Umbilical cord (tissue), 1 donor: ENCODE measurements at regions not wholly inside any gene's neighbourhood (a gene's known extent, or its start where the extent isn't known, plus 50 kb on each side); places are given as distances from the start of the nearest gene placed in this dataset.
"Not testable (repeated sequence)": the region's sequence is repeated elsewhere in the genome, so short reads cannot be mapped to it uniquely, and the experiment has no call there.

Source experiments
- DNase-seq: peaks from one replicate; pipeline ENCODE4 v3.0.0-alpha.2; 2015; ENCODE audit warnings: low spot score

DNA sequence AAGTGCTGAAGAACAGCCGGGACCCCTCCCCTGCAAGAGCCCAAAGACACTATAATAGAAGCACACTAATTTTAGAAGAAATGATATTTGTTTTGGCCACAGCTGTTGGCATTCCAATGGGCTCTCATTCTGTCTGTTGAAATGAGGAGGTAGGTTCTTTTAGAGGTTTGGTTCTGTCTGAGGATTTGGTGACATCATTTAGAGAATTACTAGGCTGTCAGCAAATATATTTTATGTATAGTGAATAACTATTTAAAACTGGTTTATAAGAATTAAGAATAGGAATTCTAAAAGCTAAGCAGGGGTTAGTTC, 200.7 kb upstream of the SLC38A2 start:
- DNase-seq, result peak; percentile 51

DNA sequence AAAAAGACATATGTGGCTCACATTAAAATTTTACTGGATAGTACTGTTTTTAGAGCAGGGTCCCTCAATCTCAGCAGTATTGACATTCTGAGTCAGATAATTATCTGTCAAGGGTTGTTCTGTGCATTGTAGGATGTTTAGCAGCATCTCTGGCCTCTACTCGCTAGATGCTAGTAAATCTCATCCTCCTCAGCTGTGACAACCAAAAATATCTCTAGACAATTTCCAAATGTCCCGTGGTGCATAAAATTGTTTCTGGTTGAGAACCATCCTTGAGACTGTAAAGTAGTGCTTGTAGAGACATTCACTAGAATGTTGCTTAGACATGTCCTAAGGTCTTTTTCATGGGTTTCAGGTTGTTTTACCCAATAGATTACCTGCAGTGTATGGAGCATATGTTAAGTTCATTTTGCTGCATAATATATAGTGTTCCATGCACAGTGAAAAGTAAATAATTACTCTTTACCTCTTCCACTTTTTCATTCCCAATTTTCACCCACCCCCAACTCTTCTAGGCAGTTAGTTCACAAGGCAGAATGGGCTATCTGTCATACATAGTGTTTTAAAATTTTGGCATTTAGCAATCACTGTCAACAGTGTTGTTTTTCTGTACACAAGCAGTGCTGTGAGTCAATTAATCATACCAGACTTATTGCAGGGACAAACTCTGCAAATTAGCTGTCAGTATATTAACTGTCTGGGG, 200.2 kb upstream of the SLC38A2 start:
- no peak for DNase-seq

DNA sequence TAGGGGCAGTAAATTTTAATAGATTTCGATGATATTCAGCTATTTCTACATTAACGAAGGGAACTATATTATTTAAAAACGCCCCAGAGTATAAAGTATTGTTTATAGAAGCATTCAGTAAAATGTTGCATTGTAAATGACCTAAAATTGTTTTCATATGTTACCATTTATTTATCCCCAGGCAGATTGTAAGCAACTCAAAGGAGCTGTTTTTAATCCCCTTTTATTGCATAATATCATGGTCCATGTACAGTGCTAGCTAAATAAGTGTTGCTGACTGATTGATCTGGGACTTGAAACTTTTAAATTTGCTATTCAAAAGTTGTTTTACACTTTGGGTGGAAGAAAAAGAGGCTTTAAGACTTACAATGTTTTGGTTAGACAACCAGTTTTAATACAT, 199.0 kb upstream of the SLC38A2 start:
- no peak for DNase-seq

DNA sequence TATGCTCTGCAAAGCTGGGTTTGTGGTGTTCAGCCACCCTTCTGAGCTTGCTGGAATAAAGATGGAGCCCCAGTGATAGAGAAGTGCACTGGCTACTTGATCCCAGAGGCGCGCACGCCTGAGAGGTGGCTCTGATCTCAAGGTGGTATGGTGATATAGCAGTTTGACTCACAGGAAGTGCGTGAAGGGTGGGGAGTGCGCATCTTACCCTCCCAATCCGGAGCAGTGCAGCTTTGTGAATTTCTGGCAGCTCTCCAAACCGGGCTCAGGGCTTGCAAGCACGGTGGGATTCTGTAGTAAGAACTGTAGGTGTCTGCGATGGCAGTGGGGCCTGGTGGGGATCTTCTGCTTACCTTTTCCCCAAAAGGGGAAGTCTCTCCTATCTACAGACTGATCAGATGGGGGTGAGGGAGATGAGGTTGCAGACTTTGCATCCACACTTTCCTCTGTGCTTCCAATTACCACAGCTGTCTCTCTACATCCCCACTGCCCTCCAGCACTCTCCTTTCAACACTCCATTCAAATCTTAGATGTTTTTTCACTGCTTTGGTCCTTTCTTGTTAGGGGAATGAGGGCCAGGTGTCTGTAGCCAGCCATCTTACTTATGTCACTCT, 197.4 kb upstream of the SLC38A2 start:
- DNase-seq, result no peak

DNA sequence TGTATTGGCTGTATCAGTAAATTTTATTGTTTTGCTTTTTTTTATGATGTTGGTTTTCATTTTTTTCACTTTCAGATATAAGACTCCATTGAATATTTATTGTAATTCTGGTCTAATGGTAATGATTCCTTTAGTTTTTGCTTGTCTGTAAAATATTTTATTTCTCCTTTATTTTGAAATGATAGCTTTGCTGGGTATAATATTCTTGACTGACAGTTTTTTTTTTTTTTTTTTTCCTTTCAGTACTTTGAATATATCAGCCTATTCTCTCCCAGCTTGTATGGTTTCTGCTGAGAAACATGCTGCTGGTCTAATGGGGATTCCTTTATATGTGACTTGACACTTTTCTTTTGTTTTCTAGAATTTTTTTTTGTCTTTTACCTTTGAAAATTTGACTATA, 195.1 kb upstream of the SLC38A2 start:
- DNase-seq, result no peak

DNA sequence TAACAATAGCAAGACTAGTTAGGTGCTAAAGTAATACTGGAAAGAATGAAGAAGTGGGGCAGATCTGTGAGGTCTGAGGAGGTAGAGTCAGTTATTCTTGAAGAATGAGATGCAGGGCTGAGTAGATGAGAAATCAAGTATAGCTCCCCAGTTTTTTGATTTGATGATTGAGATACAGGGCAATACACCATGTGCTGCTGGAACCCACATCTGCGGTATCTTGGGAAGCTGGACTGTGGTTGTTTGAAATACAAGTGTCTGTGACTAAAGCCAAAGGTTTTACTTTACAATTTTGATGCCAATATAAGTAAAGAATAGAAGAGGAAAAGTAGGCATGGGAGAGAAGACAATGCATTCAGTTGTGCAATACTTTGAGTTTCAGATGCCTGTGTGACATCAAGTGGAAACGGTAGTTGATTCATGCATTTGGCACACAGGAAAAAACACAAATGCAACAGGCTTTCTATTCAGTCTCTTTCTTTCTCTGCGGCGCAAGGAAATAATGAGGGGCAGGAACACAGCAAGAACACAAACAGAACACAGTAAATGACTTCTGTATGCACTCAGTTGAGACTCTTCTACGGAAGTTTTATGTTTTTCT, 190.2 kb upstream of the SLC38A2 start:
- no peak for DNase-seq

DNA sequence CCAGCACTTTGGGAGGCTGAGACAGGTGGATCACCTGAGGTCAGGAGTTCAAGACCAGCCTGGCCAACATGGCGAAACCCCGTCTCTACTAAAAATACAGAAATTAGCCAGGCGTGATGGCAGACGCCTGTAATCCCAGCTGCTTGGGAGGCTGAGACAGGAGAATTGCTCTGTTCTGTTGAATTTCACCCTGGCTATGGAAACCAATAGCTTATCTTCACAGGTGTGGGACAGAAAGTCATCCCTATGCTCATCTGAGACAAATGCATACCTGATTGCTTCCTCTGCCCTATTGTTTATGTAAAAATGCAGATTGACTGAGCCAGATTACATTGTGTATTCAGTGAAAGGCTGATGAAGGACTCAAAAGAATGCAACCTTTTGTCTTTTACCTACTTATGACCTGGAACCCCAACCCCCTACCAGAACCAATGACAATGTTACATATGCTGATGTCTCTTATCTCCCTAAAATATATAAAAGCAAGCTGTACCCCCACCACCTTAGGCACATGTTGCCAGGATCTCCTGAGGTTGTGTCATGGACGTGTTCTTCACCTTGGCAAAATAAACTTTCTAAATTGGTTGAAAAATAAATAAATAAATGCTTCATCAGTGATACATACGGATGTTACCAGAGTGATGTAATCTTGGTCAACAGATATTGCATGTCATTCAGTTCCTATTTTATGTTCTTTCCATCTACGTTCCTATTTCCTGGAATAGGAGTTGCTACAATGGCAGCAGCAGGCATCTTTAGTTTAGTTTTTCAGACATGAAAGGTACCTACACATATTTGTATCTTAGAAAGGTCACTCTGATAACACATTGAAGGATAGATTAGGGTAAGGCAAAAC, 189.4 kb upstream of the SLC38A2 start:
- DNase-seq, result not testable (repeated sequence)

DNA sequence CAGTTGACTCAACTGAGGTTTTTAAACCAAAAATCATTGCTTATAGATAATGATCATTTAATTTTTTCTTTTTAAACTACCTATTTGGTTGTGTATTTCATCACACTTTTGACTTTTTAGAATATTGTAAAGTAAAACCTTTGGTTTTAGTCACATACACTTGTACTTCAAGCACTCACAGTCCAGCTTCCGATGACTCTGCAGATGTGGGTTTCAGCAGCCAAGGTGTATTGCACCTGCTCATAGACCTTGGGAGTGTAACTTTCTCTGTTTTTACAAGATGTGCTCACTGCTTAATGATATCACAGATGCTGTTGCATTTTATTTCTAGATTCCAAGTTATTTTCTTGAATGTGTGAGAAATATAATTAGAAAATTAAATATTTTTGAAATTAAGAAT, 188.3 kb upstream of the SLC38A2 start:
- DNase-seq, result no peak

DNA sequence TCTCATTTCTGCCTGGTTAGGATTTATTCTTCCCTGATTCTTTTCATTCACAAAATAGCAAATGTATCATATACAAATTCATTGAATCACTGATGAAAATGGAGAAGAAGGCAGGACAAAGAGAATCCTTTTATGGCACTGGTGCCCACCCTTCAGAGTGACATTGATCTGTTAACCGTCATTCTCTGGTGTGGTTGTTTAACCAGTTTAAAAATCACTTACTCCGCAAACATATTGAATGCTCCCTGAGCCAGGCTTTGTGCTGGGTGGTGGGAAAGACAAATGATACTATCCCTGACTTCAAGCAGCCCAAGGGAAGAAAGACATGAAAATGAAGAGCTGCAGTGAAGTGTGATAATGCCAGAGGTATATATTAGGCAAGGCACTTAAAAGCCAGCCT, 187.5 kb upstream of the SLC38A2 start:
- no peak for DNase-seq

DNA sequence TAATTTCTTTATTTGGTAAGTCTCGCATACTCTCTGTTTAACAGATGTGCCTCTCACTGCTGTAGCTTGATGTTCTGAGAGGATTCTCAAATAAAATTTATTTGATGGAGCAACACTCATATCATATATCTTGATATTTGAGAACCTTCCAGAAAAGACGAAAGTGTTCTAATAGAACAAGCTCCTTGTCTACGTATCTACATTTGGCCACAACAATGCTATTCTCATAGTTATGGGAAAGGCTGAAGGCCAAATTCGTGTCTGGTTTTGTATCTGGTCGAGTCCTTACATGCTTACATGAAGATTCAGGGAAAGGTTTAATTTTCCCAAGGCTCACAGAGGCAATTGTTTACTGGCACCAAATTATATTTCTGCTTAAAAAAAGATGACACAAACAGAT, 186.7 kb upstream of the SLC38A2 start:
- DNase-seq, result no peak

DNA sequence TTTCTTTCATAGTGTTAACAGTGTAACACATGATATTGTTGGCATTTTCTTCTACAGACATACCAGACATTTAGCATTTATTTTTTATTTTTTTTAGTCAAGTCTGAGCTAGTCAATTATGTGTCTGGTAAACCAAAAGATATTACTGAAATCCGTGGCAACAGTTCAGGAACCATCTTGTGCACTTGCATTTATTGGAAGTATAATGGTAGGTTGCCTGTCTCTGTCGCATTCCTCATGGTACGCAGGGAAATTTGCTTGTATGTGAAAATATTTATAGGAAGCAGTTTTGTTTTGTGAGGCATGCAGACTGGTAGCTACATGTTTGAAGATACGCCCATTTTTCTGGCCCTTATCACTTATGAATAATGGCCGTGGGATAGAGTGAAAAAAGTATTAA, 186.1 kb upstream of the SLC38A2 start:
- DNase-seq, result no peak

DNA sequence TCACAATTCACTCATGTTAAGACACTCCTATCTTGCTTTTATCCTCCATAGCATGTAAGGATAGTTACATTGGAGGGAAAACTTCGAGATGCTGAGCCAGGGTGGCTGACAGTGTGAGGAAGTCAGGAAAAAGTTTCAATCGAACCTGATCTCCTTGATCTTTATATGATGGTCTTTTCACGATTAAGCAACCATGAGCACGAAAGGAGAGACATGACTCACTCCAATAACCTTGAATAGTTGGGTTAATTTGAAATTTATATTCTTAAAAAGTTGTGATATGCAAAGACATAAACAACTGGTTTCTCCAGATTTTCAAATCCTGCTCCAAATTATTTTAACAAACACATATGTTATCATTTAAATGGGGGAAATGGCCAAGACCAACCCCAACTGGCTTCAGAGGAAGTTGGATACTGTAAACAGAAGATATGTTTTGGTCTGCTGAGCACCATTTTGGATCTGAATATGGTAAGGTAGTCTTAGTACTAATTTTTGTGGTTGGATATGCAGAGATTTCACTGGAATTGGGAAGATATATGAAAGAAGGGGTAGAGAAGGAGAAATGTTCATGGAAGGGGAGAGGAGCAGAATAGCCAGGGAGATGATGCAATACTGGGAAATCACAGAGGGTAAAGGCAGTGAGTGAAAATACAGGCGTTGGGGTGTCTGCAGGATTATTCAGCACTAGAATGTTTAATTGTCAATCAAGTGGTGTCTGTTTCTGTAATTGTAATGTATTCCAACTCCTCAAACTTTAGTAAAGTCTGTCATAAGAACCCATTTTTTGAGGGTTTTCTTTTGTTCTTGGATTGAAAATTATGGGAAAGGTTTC, 185.2 kb upstream of the SLC38A2 start:
- DNase-seq, result no peak

DNA sequence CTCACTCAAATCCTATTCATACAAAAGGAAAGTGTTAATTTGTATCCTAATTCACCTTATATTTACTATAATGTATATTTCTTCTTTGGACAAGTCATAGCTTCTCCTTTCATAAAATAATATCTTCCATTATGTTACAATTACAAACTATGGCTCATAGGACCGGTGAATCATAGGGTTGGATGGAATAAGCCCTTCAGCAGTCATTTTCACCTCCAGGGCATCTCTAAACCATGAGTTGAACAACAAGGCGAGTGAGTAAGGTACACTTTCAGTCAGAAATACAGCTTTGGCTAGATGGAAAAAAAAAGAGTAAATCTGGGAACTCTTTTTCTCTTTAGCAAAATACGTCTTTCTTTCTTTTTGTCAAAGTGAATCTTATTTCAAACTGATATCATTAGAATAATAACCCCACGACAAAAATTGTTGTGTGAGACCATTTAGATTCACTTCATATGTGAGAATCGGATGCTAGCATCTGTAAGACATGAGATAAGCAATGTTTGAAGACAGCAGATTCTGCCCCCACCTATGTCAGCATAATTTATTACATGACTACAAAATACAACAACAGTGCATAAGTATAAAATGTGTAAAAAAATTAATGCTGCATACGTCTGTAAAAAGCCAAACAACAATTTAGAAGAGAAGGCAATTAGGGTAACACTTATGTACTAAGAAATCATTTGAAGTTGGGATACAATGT, 184.4 kb upstream of the SLC38A2 start:
- DNase-seq, result no peak

DNA sequence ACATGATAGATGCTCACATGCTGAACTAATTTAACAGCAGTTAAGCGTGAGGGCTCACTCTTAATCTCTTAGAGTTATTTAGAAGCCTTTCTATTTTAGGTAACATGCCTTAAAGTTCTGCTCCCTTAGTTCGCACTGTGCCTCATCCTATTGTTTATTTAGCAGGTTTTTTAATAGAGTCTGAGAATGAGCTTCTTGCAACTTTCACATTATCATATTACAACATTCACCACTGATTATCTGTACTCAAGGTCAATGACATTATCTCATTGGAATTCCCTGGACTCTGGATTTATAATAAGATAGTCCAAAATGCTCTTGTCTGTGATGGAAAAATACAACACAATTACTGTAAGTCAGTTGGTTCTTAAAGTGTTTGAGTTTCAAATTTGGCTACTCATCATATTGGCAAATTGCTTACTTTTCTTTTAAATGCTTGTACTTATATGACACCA, 183.6 kb upstream of the SLC38A2 start:
- peak; percentile 72 for DNase-seq

DNA sequence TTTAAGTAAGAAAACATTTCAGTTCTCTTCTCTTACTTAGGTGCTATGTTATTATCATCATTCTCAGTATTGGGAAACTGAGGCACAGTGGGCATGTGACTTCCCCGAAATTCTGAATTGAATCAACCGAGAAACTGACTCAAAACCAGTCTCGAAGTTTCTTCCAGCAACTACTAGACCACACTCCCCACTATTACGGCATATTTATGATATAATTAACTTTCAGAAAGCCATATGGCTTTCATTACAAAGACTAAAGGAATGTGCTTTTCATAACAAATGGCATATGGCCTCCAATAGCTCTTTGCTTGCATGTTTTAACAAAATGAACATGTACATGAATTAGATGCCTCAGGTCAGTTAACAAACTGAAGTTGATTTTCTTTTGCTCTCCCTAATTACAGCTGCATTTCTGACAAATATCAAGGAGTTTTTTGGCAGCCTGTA, 182.9 kb upstream of the SLC38A2 start:
- peak; percentile 71 for DNase-seq

DNA sequence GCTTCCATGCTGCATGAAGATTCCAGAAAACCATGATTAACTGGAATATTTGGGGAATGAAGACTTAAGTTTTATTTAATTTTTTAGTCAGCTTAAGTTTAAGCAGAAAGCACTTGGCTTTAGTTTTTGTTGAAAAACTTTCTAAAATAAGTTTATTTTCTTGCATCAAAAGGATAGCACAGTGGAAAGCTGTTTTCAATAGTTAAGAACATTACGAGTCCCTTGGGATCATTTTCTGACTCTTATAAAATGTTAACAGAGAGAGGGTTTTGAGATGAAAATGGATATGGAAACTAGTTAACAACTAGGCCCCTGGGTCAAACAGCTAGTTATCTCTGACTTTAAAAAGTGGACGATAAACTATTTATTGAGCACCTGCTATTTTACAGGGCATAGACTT, 181.9 kb upstream of the SLC38A2 start:
- peak; percentile 39 for DNase-seq

DNA sequence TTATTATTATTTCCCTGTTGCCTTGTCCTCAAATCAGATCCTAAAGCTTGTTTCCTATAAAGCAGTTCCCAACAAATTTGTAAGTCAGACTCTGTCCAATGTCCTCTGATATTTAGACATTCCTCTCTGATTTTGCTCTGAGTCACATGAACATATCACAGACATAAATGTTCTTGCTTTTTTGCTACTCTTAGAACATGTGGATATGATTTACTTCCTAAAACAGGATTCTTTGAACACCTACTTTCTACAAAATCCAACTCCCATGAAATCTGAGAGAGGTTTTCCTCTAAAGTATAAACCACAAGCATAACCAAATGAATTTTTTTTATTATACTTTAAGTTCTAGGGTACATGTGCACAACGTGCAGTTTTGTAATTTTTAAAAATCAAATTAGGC, 181.3 kb upstream of the SLC38A2 start:
- no peak for DNase-seq

DNA sequence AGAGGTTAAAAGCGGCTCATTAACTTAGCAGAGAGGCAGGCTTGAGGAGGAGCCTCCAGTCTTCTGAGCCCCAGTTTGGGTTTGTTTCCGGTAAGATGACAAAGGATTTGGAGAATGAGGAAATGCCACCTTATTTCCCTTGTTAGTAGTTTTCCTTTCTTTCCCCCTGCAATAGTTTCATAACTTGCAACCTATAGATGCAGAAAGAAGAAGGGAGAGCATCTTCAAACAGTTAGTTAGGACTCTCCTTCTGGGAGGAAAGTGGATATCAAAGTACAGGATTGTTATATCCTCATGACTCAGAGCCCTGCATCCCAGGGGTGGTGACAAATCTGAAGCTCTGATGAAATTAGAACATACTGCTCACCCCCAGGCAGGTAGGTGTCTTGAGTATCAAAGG, 180.7 kb upstream of the SLC38A2 start:
- no peak for DNase-seq

DNA sequence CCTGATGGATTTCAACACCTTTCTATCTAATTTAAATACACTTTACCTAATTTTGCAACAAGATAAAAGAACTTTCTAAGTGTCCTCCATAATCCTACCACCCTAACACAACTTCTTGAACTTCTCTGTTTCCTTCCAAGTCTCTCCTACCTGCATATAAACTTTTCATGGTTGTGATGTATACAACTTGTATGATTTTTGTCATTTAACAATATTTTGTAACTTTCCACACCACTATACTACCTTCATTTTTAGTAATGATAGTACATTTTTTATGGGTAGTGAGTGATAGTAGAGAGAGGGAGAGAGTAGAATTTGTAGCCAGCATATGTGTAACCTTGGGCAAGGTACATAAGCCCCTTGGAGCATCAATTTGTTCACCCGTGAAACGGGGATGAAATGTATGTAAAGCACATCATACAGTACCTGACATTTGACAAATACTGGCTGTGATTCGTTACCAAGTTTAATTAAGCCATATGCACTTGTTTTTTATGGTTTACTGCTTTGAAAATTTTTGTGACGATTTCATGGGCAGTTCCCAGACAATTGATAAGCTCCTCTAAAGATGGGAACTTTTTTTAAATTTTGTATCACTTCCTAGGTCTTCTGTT, 177.8 kb upstream of the SLC38A2 start:
- no peak for DNase-seq

DNA sequence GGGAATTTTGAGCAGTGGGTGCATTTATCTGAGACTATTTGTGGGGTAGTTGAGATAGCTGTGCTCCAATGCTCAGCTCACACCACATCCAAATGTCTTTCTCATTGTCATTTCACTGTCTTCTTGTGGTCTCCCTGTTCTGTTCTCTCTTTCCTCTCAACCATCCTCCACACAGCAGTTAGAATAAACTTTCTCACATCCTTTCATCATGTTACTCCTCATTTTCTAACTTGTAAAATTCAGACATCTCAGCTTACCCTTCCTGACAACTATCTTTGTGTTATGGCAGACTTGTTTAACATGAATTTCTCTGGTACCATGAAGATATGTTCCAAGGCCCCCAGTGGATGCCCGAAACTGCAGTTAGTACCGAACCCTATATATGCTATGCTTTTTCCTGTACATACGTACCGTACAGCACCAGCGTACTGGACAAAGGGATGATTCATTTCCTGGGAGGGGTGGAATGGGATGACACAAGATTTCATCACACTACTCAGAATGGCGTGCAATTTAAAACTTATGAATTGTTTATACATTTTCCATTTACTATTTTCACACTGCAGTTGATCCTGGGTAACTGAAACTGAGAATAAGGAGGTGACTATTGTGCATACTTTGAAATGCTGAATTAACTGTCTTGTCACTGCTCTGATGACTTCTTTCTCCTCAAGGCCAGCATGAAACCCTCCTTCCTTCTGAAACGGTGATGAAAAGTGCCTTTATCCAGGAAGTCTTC, 177.1 kb upstream of the SLC38A2 start:
- no peak for DNase-seq
